H7 (cell line): ENCODE measurements at regions not wholly inside any gene's neighbourhood (a gene's known extent, or its start where the extent isn't known, plus 50 kb on each side); places are given as distances from the start of the nearest gene placed in this dataset.

Experiments
- DNase-seq: peaks from one replicate; pipeline ENCODE4 v3.0.0; 2012
- H3K27me3 ChIP-seq: 2 replicates; pipeline ENCODE4 v1.6.0; 2011; ENCODE audit warnings: mild to moderate bottlenecking, low read length; ENCODE audit not compliant: control insufficient read depth, insufficient read depth
- H3K36me3 ChIP-seq: replicated peaks from 2 replicates; pipeline ENCODE4 v1.5.1; 2011; ENCODE audit warnings: low read length; ENCODE audit not compliant: control insufficient read depth, insufficient read depth
- H3K4me3 ChIP-seq: 2 replicates; pipeline ENCODE4 v1.5.1; 2011; ENCODE audit warnings: low read depth, mild to moderate bottlenecking, control low read depth, low read length, moderate library complexity; ENCODE audit not compliant: insufficient read depth

GRCh38 chr6:112562301-112563231 lies 215.4 kb downstream of the RFPL4B start:
- no peak overlapping the region for H3K4me3 ChIP-seq
- H3K27me3 ChIP-seq, result no peaks in the 10 kb centered on the region
- no peak for DNase-seq
- H3K36me3 ChIP-seq, result no peaks in the 10 kb centered on the region

- H3K36me3 ChIP-seq, result no peaks in the 10 kb centered on the region
- DNase-seq, result peak; percentile 10
- H3K27me3 ChIP-seq, result no peaks in the 10 kb centered on the region
- no peak overlapping the region for H3K4me3 ChIP-seq
Measured at GRCh38 chr6:112563368-112563767, 216.2 kb downstream of the RFPL4B start.

- no peaks in the 10 kb centered on the region for H3K27me3 ChIP-seq
Measured at GRCh38 chr6:112568066-112568465, 220.9 kb downstream of the RFPL4B start.

DNA sequence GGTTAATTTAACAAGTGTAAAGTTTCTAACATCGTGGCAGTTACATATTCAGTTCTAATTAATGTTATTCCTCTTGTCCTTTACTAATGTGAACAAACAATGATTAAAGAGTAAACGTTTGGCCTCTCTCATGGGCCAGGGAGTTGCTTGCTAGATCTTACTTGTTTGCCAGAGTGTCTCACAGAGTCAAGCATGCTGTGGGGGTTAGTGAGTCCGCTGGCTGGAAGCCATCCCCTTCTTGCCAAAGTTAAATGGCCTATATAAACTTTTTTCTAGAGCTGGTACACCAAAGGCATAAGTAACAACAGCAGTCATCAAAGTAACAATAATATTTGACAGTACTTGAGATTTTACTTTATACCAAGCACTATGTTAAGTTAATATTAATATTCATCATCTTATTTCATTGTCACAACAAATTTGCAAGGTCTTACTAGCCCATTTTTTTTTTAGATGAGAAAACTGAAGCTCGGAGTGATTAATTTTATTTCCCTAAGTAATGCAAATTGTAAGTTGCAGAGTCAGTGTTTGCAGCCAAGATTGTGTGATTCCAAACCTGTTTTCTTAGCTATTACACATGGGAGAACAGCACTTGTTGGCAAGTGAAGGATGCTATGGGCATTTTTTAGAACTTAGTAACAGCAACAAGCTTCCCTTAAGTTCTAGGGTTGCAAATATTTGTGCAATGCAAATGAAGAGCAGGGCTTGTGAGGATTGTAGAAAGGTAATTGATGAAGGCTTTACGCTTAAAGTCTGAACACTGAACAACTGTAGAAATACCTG lies 224.5 kb downstream of the RFPL4B start:
- no peak for DNase-seq
- no peaks in the 10 kb centered on the region for H3K36me3 ChIP-seq
- H3K27me3 ChIP-seq, result no peaks in the 10 kb centered on the region
- H3K4me3 ChIP-seq, result no peak overlapping the region

More at GRCh38 chr6:112568066-112568465, 220.9 kb downstream of the RFPL4B start:
- H3K36me3 ChIP-seq, result no peaks in the 10 kb centered on the region
- H3K4me3 ChIP-seq, result no peak overlapping the region
- no peak for DNase-seq

DNA sequence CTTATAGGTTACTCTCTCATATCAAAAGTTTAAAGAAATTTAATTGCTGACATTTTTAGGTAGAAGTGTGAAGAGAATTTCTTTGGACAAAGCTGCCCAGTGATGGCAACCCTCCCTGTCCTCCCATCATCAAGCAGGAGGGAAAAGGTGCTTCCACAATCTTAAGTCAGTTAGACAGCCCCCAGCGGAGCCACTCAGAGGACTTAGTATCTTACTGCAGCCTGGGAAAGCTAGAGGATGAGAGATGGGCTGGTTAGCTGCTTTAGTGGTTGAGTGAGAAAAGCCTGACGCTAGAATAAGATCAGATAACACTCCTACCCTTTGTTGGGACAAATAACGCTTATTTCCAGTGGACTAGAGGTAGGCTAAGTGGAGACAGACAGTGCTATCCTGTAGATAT lies 227.1 kb downstream of the RFPL4B start:
- H3K27me3 ChIP-seq, result no peaks in the 10 kb centered on the region
- no peak overlapping the region for H3K4me3 ChIP-seq
- no peaks in the 10 kb centered on the region for H3K36me3 ChIP-seq
- DNase-seq, result no peak

DNA sequence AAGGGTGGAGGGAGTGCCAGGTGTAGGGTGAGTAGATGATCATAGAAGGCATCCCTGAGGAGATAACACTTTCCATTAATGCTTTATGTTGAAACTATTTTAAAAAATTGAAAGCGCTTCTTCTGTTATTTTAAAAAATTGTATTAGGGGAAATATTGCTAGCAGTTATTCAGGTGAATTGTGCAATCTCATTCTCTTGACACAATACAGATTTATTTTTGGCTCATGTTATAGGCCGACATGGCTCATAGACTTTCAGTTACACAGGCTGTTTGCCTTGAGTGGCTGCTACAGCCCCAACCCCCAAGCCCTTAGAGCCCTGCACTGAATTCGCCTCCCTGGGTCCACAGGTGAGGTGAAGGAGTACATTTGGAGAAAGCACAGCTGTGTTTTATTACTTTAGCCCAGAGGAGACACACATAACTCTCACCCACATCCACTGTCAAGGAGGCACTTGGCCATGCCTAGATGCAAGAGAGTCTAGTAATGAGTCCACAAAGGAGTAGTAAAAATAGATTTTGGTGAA lies 228.2 kb downstream of the RFPL4B start:
- Histone ChIP-seq H3K36me3 (no peaks in the 10 kb centered on the region), H3K27me3 (no peaks in the 10 kb centered on the region), H3K4me3 (no peak overlapping the region)
- no peak for DNase-seq

- Histone ChIP-seq H3K27me3 (no peaks in the 10 kb centered on the region), H3K36me3 (no peaks in the 10 kb centered on the region), H3K4me3 (no peak overlapping the region)
- no peak for DNase-seq
Measured at GRCh38 chr6:112576423-112576822, 229.3 kb downstream of the RFPL4B start.

GRCh38 chr6:112579601-112580000 lies 232.5 kb downstream of the RFPL4B start:
- no peaks in the 10 kb centered on the region for H3K27me3 ChIP-seq
- H3K4me3 ChIP-seq, result no peak overlapping the region
- H3K36me3 ChIP-seq, result no peaks in the 10 kb centered on the region
- no peak for DNase-seq

DNA sequence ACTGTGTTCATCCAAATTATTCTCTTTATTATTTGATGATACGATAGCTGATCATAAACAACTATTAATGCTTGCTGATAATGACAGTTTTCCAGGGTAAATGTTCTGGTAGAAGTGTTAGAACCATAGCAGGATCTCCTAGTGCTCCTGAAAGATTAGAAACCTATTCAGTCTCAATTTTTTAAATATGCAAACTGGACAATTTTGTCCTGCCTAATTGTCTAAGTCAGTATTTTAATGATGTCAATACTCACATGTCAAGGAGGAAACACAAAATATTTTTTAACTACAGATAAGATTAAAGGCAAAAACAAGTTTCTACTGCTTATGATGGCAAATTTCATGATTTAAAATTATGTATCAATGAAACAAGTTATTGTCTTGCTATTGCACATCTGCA lies 233.9 kb downstream of the RFPL4B start:
- H3K27me3 ChIP-seq, result no peaks in the 10 kb centered on the region
- H3K36me3 ChIP-seq, result no peaks in the 10 kb centered on the region
- no peak for DNase-seq
- H3K4me3 ChIP-seq, result no peak overlapping the region

GRCh38 chr6:112590326-112590725 lies 243.2 kb downstream of the RFPL4B start:
- H3K36me3 ChIP-seq, result no peaks in the 10 kb centered on the region
- H3K4me3 ChIP-seq, result no peak overlapping the region
- no peak for DNase-seq
- no peaks in the 10 kb centered on the region for H3K27me3 ChIP-seq

DNA sequence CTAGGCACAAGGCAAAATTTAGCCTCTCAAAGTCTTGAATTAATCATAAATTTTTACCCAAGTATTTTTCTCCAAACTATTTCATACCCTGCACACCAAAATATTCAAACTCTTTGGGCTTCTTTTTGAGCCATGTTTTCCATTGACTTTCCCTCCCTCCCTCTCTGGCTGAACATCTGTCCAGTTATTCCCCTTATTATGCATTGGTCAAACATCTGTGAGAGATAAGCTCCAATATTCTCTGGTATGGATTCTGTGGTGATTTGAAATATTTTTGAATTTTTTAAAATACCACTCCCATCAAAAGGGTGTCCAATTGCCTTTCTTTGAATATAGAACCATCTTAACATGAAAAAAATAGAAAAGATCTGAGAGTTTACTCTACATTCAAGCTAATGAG lies 244.2 kb downstream of the RFPL4B start:
- H3K27me3 ChIP-seq, result no peaks in the 10 kb centered on the region
- DNase-seq, result no peak
- H3K36me3 ChIP-seq, result no peaks in the 10 kb centered on the region
- no peak overlapping the region for H3K4me3 ChIP-seq

DNA sequence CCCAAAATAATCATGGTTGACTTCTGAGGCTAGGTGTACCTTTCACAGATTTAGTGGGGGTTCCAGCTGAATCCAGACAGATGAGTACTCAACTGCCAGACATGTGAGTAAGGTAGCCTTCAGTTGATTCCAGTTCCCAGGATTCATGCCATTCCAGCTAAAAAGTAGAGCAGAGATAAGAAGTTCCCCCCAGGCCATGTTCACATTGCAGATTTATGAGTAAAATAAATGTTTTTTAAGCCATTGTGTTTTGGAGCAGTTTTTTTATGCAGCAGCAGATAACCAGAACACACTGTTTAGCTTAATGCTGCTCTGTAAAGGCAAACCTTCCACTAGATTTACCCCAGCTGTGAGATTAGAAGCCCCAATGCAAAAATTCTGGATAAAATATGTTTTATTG lies 245.0 kb downstream of the RFPL4B start:
- Histone ChIP-seq H3K27me3 (no peaks in the 10 kb centered on the region), H3K36me3 (no peaks in the 10 kb centered on the region), H3K4me3 (no peak overlapping the region)
- no peak for DNase-seq

DNA sequence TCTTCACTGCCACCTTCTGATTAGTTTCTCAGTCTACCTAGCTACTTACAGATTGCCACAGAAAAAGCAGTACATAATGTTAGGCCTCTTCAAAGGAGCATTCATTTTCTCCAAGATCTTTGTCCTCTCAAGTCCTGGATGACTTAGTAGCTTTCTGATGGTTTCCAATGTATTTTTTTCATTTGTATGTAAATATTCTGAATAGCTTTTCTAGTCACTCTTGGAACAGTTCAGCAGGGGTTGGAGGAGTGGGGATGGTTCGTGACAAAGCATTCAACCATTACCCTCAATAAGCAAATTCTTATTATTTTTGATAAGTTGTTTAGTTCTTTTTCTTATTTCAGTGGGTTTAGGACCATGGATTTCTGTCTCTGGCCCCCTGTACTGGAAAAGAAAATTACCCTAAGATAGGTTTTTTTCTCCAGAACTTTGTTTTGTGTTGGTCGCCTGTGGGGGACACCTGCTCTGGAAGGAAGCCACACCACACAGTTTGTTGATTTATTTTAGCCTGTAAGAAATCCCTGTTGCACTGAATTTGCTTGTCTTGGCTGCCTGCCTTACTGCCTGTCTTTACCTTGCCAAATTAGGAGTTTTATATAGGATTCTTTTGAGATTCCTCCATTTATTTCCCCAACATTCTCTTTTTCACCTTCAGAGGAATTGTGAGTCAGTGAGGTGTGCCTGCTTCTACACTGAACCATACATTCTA lies 247.9 kb downstream of the RFPL4B start:
- Histone ChIP-seq H3K36me3 (no peaks in the 10 kb centered on the region), H3K4me3 (no peak overlapping the region), H3K27me3 (no peaks in the 10 kb centered on the region)
- DNase-seq, result no peak

- Histone ChIP-seq H3K27me3 (no peaks in the 10 kb centered on the region), H3K36me3 (no peaks in the 10 kb centered on the region), H3K4me3 (no peak overlapping the region)
- DNase-seq, result no peak
Measured at GRCh38 chr6:112595841-112596240, 248.7 kb downstream of the RFPL4B start.
